ENCODE measurements at regions not wholly inside any gene's neighbourhood (a gene's known extent, or its start where the extent isn't known, plus 50 kb on each side); places are given as distances from the start of the nearest gene placed in this dataset.

DNA sequence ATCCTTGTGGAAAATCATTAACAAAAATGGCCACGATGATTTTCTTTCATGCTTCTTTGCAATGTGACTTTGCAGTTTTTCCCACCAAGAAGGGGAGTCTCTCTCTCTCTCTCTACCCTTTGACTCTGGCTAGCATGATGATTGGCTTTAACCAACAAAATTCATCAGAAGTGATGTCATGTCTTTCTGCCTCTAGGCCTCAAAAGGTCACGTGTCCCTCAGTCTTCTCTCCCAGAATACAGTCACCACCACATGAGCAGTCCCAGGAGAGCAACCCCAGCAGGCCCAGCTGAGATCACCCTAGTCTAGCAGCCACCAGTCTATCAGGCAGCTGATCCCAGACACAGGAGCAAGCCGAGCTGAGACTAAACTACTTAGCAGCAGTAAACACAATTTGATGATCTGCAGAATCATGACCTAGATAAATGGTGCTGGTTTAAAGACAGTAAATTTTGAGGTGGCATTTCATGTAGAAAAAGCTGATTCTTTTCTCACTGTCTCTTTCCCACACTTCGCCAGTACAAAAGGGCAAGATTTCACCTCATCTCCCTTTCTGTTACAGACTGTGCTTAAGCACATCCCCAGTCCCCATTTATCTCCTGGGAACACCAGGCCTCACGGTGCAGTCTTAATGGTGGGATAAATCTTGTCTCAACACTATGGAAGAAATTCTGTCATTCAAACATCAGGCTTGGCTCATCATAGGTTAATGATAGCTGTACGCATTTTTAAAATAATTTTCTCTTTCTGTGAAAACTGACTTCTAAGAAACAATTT is 132.7 kb downstream of the SCG2 start (continued):
- TF ChIP-seq CHD7 (IDR thresholded peaks at IDR 0.05; ENCODE audit: insufficient replicate concordance, low read length) (no peak), BCL11A (IDR thresholded peaks at IDR 0.05; ENCODE audit: low read depth in 2 of 2, low read length in 2 of 2) (no peak), EZH2 (IDR thresholded peaks at IDR 0.05; ENCODE audit: low read depth, low read length, severe bottlenecking) (no peak), HDAC6 (IDR thresholded peaks at IDR 0.05; ENCODE audit: low read depth, low read length) (no peak), HDAC2 (IDR thresholded peaks at IDR 0.05; ENCODE audit: borderline replicate concordance in 1 of 2, low read depth in 2 of 2, low read length in 2 of 2) (no peak), NRF1 (IDR thresholded peaks at IDR 0.05; ENCODE audit: low read depth, low read length) (no peak), JUND (IDR thresholded peaks at IDR 0.05; ENCODE audit: low read length) (no peak)
- TF ChIP-seq, protein P1, sequence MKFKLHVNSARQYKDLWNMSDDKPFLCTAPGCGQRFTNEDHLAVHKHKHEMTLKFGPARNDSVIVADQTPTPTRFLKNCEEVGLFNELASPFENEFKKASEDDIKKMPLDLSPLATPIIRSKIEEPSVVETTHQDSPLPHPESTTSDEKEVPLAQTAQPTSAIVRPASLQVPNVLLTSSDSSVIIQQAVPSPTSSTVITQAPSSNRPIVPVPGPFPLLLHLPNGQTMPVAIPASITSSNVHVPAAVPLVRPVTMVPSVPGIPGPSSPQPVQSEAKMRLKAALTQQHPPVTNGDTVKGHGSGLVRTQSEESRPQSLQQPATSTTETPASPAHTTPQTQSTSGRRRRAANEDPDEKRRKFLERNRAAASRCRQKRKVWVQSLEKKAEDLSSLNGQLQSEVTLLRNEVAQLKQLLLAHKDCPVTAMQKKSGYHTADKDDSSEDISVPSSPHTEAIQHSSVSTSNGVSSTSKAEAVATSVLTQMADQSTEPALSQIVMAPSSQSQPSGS (IDR thresholded peaks at IDR 0.05; ENCODE audit: low read length) = no peak

All from H1 (cell line).